DND-41 (cell line): ENCODE measurements at regions not wholly inside any gene's neighbourhood (a gene's known extent, or its start where the extent isn't known, plus 50 kb on each side); places are given as distances from the start of the nearest gene placed in this dataset.

ENCODE experiments used
- ATAC-seq: fragments of 200-7000 bp; cut with Tn5 transposase; 3 replicates; pipeline ENCODE4 v1.9.1; 2021; ENCODE audit warnings: low read depth; ENCODE audit not compliant: insufficient read depth
- DNase-seq: peaks from one replicate; pipeline ENCODE4 v3.0.0-alpha.2; 2020
- H2AFZ ChIP-seq: 2 replicates; pipeline ENCODE4 v1.6.0; 2012; ENCODE audit warnings: low read depth, low read length
- H3K27ac ChIP-seq: 2 replicates; pipeline ENCODE4 v1.5.1; 2012; ENCODE audit warnings: low read length, inconsistent platforms
- H3K27me3 ChIP-seq: fragments of 200-600 bp; sonication (generic); 2 replicates; pipeline ENCODE4 v1.6.0; 2012; ENCODE audit warnings: low read length, mild to moderate bottlenecking, inconsistent platforms; ENCODE audit not compliant: insufficient read depth, poor library complexity
- H3K36me3 ChIP-seq: 2 replicates; pipeline ENCODE4 v1.5.1; 2012; ENCODE audit warnings: low read length, inconsistent platforms; ENCODE audit not compliant: insufficient read depth
- H3K4me1 ChIP-seq: 2 replicates; pipeline ENCODE4 v1.5.1; 2012; ENCODE audit warnings: mild to moderate bottlenecking, low read length; ENCODE audit not compliant: insufficient read depth
- H3K4me2 ChIP-seq: 2 replicates; pipeline ENCODE4 v1.6.0; 2012; ENCODE audit warnings: mild to moderate bottlenecking, moderate library complexity, low read length, inconsistent platforms; ENCODE audit not compliant: insufficient read depth
- H3K4me3 ChIP-seq, 2 experiments: fragments of 200-600 bp in 1 of 2; shearing (Covaris generic) in 1 of 2; 2 replicates each; pipeline ENCODE4 v1.5.1; 2012 to 2016; ENCODE audit warnings: inconsistent platforms in 2 of 2, low read length in 2 of 2, mild to moderate bottlenecking in 2 of 2, low read depth in 1 of 2, moderate library complexity in 1 of 2
- H3K79me2 ChIP-seq: 2 replicates; pipeline ENCODE4 v1.6.0; 2012; ENCODE audit warnings: low read length, inconsistent platforms; ENCODE audit not compliant: insufficient read depth
- H3K9ac ChIP-seq: 2 replicates; pipeline ENCODE4 v1.6.0; 2012; ENCODE audit warnings: low read depth, mild to moderate bottlenecking, inconsistent platforms, low read length, moderate library complexity
- H3K9me3 ChIP-seq: 2 replicates; pipeline ENCODE4 v1.5.1; 2012; ENCODE audit warnings: low read length, moderate library complexity, mild to moderate bottlenecking, inconsistent platforms; ENCODE audit not compliant: insufficient read depth, severe bottlenecking
- H4K20me1 ChIP-seq: 2 replicates; pipeline ENCODE4 v1.6.0; 2012; ENCODE audit warnings: low read length; ENCODE audit not compliant: insufficient read depth
- EZH2 ChIP-seq: IDR thresholded peaks from 3 replicates; pipeline ENCODE4 v1.6.1; 2012; ENCODE audit warnings: borderline replicate concordance, low read depth, mild to moderate bottlenecking, moderate library complexity, low read length, inconsistent platforms; ENCODE audit not compliant: severe bottlenecking
- TF ChIP-seq, protein P1 (sequence below): IDR thresholded peaks from 2 replicates; pipeline ENCODE4 v1.5.1; 2012; ENCODE audit warnings: borderline replicate concordance, low read length, moderate library complexity, mild to moderate bottlenecking; ENCODE audit not compliant: poor library complexity, severe bottlenecking; ENCODE audit errors: extremely low read depth

DNA sequence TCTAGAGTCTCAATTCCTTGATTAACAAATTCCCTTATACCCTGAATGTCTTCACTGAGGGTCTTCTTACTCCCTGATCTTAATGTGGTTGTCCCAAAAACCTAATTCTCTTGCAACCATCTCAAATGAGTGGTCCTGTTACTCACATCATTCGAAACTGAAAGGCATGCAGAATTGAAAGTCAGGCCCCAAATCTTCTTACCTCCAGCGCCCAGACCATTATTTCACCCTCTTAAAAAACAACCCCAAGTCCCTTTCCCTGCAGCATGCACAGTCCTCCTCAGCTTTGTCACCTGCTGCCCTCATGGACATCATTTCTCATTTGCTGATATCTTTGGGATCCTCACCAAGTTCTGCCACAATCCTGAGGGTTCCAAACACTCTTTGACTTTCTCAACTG, 230.1 kb downstream of the SEC16B start:
- Histone ChIP-seq H4K20me1 (no peaks in the 10 kb centered on the region), H3K36me3 (no peaks in the 10 kb centered on the region), H3K79me2 (no peaks in the 10 kb centered on the region), H3K4me1 (no peaks in the 10 kb centered on the region), H3K4me2 (no peak overlapping the region), H3K9ac (no peak overlapping the region), H3K27ac (no peak overlapping the region), H2AFZ (no peak overlapping the region), H3K27me3 (no peaks in the 10 kb centered on the region), H3K9me3 (no peaks in the 10 kb centered on the region), H3K4me3 (no peak overlapping the region)
- no peak for DNase-seq
- TF ChIP-seq, protein P1, sequence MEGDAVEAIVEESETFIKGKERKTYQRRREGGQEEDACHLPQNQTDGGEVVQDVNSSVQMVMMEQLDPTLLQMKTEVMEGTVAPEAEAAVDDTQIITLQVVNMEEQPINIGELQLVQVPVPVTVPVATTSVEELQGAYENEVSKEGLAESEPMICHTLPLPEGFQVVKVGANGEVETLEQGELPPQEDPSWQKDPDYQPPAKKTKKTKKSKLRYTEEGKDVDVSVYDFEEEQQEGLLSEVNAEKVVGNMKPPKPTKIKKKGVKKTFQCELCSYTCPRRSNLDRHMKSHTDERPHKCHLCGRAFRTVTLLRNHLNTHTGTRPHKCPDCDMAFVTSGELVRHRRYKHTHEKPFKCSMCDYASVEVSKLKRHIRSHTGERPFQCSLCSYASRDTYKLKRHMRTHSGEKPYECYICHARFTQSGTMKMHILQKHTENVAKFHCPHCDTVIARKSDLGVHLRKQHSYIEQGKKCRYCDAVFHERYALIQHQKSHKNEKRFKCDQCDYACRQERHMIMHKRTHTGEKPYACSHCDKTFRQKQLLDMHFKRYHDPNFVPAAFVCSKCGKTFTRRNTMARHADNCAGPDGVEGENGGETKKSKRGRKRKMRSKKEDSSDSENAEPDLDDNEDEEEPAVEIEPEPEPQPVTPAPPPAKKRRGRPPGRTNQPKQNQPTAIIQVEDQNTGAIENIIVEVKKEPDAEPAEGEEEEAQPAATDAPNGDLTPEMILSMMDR: no peak
- no peak for ATAC-seq

DNA sequence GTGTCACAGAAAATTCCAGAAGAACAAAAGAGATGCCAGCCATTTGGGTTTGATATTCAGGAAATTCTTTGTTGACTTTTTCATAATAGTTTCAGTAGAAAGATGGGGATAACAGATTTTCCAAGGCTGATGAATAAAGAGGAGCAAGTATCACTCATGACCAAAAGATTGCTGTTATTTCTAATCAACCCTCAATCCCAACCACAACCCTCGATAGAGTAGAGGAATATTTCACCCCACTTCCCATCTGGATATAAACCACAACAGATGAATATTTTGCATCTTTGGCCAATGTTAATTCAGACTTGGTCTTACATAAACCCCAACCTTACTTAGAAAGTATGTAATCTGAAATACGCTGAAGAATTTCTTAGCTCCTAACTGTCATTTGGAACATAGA, 232.4 kb downstream of the SEC16B start:
- Histone ChIP-seq H3K27ac (no peak overlapping the region), H2AFZ (no peak overlapping the region), H3K4me3 (no peak overlapping the region), H3K9ac (no peak overlapping the region), H3K27me3 (no peaks in the 10 kb centered on the region), H3K4me2 (no peak overlapping the region), H3K79me2 (no peaks in the 10 kb centered on the region), H4K20me1 (no peaks in the 10 kb centered on the region), H3K4me1 (no peaks in the 10 kb centered on the region), H3K9me3 (no peaks in the 10 kb centered on the region), H3K36me3 (no peaks in the 10 kb centered on the region)
- TF ChIP-seq, protein P1: no peak
- TF ChIP-seq EZH2: no peak
- ATAC-seq (no peak), DNase-seq (no peak)

DNA sequence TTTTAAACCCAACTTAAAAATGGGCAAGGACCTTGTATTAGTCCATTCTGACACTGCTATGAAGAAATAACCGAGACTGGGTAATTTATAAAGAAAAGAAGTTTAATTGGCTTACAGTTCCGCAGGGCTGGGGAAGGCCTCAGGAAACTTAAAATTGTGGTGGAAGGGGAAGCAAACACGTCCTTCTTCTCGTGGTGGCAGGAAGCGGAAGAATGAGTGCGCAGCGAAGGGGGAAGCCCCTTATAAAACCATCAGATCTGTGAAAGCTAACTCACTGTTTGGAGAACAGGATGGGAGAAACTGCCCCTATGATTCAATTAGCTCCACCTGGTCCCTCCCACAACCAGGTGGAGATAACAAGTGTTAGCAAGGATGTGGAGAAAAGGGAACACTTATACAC, 237.7 kb downstream of the SEC16B start:
- Histone ChIP-seq H3K27ac (no peak overlapping the region), H3K4me1 (no peaks in the 10 kb centered on the region), H4K20me1 (no peaks in the 10 kb centered on the region), H3K36me3 (no peaks in the 10 kb centered on the region), H2AFZ (no peak overlapping the region), H3K9ac (no peak overlapping the region), H3K79me2 (no peaks in the 10 kb centered on the region), H3K4me3 (no peak overlapping the region), H3K9me3 (no peaks in the 10 kb centered on the region), H3K27me3 (no peaks in the 10 kb centered on the region), H3K4me2 (no peak overlapping the region)
- TF ChIP-seq, protein P1: no peak
- TF ChIP-seq EZH2: no peak
- ATAC-seq: no peak
- DNase-seq: no peak

DNA sequence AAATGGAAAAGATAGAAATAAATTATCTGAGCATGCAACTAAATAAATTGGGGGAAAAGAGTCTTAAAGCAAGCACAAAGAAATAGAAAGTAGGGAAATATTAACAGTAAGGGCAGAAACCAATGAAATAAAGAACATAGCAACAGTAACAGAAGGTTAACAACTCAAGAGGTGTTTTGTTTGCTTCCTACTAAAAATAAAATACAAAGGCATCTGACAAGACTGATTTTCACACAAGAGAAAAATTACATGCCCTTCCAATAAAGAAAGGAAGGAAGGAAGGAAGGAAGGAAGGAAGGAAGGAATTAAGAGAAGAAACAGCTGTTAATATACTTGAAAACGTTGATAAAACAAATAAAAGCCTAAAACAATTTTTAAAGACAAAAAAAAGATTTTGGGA, 240.2 kb downstream of the SEC16B start:
- no peaks in the 10 kb centered on the region for H3K27me3 ChIP-seq
- H3K79me2 ChIP-seq: no peaks in the 10 kb centered on the region
- H3K9me3 ChIP-seq: no peaks in the 10 kb centered on the region
- no peak overlapping the region for H3K4me2 ChIP-seq
- H3K4me1 ChIP-seq: no peaks in the 10 kb centered on the region
- ATAC-seq (no peak), DNase-seq (no peak)
- TF ChIP-seq EZH2: no peak
- TF ChIP-seq, protein P1: no peak
- no peak overlapping the region for H3K27ac ChIP-seq
- no peak overlapping the region for H3K4me3 ChIP-seq
- no peaks in the 10 kb centered on the region for H4K20me1 ChIP-seq
- H3K9ac ChIP-seq: no peak overlapping the region
- no peak overlapping the region for H2AFZ ChIP-seq
- no peaks in the 10 kb centered on the region for H3K36me3 ChIP-seq
